Psoas muscle (tissue), 7 donors: ENCODE measurements at regions not wholly inside any gene's neighbourhood (a gene's known extent, or its start where the extent isn't known, plus 50 kb on each side); places are given as distances from the start of the nearest gene placed in this dataset.
"Not testable (repeated sequence)": the region's sequence is repeated elsewhere in the genome, so short reads cannot be mapped to it uniquely, and the experiment has no call there.

Experiments
- ATAC-seq, 4 donors: fragments of 200-7000 bp; cut with Tn5 transposase; one replicate each; pipeline ENCODE4 v1.9.1; 2020; ENCODE audit warnings: moderate library complexity in 3 of 4, mild to moderate bottlenecking in 2 of 4
- DNase-seq, 2 donors: peaks; one replicate each; pipeline ENCODE4 v3.0.0-alpha.2; 2020
- H3K27ac ChIP-seq: fragments of 200-600 bp; one replicate; pipeline ENCODE4 v1.8.0; 2022
- H3K27me3 ChIP-seq, 3 donors: fragments of 200-600 bp in 1 of 3; one replicate each; pipeline versions ENCODE4 v1.6.1 to v1.8.0; 2013 to 2022; ENCODE audit warnings: low read length in 2 of 3, mild to moderate bottlenecking in 2 of 3, moderate library complexity in 1 of 3; ENCODE audit not compliant: insufficient read depth in 3 of 3
- H3K36me3 ChIP-seq, 2 donors: fragments of 200-600 bp in 1 of 2; one replicate each; pipeline versions ENCODE4 v1.6.1 to v1.8.0; 2013 to 2022; ENCODE audit warnings: low read depth in 1 of 2, mild to moderate bottlenecking in 1 of 2, moderate library complexity in 1 of 2; ENCODE audit not compliant: insufficient read depth in 1 of 2
- H3K4me1 ChIP-seq: fragments of 200-600 bp; one replicate; pipeline ENCODE4 v1.8.0; 2022
- H3K4me3 ChIP-seq: fragments of 200-600 bp; one replicate; pipeline ENCODE4 v1.8.0; 2022; ENCODE audit warnings: mild to moderate bottlenecking
- H3K9me3 ChIP-seq: fragments of 200-600 bp; one replicate; pipeline ENCODE4 v1.8.0; 2022
- CTCF ChIP-seq: fragments of 200-600 bp; IDR thresholded peaks from one replicate; pipeline ENCODE4 v1.8.0; 2022; ENCODE audit warnings: antibody characterized with exemption
- WGBS, 3 donors: extraction: QIAGEN DNeasy Blood & Tissue Kit; methylation state at CpG; one replicate each; pipeline versions ENCODE4 v1.1.6 to v1.1.7; 2013; 5-methylcytosine and 5-hydroxymethylcytosine counted together
- intact Hi-C, 2 donors: fragments of 100-400 bp; cut with DNase I; formaldehyde crosslinking; loops; one replicate each; pipeline versions ENCODE4 v1.11.0 to v1.14.2; 2022
- donor health status: healthy with polysubstance abuse.
- donor health status: DM: no; HTN: no; CAD: no; lungs with moderate emphysema.
- donor health status: Bipolar disorder and iron deficiency.
- donor health status: healthy.
- donor health status: DM: yes; HTN: yes; CAD: no.
- donor health status: DM: no; HTN: no; CAD: no.
- donor health status: DM: yes; HTN: yes; CAD: no.

- no peak overlapping the region for H3K4me3 ChIP-seq
- no peaks in the 10 kb centered on the region for H3K4me1 ChIP-seq
- TF ChIP-seq CTCF: no peak
- ATAC-seq (no peak), DNase-seq (no peak)
- H3K27me3 ChIP-seq: no peaks in the 10 kb centered on the region
- H3K9me3 ChIP-seq: no peaks in the 10 kb centered on the region
- H3K36me3 ChIP-seq: no peaks in the 10 kb centered on the region
- intact Hi-C loops: no loop called here
- H3K27ac ChIP-seq: no peak overlapping the region
- 31 to 33% (median 32%) methylated on average over 4 of the region's 4 CpGs for WGBS, 3 donors
Measured at GRCh38 chr3:69683082-69683806, 56.0 kb upstream of the MITF start.

DNA sequence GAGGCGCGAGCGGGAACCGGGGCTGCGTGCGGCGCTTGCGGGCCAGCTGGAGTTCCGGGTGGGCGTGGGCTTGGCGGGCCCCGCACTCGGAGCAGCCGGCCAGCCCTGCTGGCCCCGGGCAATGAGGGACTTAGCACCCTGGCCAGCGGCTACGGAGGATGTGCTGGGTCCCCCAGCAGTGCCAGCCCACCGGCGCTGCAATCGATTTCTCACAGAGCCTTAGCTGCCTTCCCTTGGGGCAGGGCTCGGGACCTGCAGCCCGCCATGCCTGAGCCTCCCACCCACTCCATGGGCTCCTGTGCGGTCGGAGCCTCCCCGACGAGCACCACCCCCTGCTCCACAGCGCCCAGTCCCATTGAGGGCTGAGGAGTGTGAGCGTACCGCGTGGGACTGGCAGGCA lies 61.8 kb upstream of the MITF start:
- ATAC-seq, H3K36me3 ChIP-seq, H3K4me1 ChIP-seq, H3K4me3 ChIP-seq, H3K27me3 ChIP-seq, H3K27ac ChIP-seq, DNase-seq, H3K9me3 ChIP-seq: not testable (repeated sequence)
- 95 to 97% (median 96%) methylated on average over 14 to 30 of the region's 30 CpGs for WGBS, 3 donors
- intact Hi-C loops: loop anchor here in 1 of 2 donors (10.0 kb wide), 1 partner anchor 243 kb away; no protein-coding TSS in a partner anchor

GRCh38 chr3:69675786-69676530 lies 63.3 kb upstream of the MITF start:
- Histone ChIP-seq H3K36me3 (no peaks in the 10 kb centered on the region), H3K27ac (no peak overlapping the region), H3K4me3 (no peak overlapping the region), H3K27me3 (no peaks in the 10 kb centered on the region), H3K9me3 (no peaks in the 10 kb centered on the region), H3K4me1 (no peaks in the 10 kb centered on the region)
- intact Hi-C loops: loop anchor here in 1 of 2 donors (10.0 kb wide), 1 partner anchor 241 kb away; no protein-coding TSS in a partner anchor
- no peak for TF ChIP-seq CTCF
- 49 to 54% (median 49%) methylated on average over 6 of the region's 6 CpGs for WGBS, 3 donors
- DNase-seq: no peak
- no peak for ATAC-seq

- no peak for ATAC-seq
- 92 to 97% (median 93%) methylated on average over 3 of the region's 3 CpGs for WGBS, 3 donors
Measured at GRCh38 chr3:69674752-69675151, 64.5 kb upstream of the MITF start.

More at GRCh38 chr3:69674752-69675151, 64.5 kb upstream of the MITF start:
- Histone ChIP-seq H3K36me3 (no peaks in the 10 kb centered on the region), H3K27ac (no peak overlapping the region), H3K4me3 (no peak overlapping the region), H3K27me3 (no peaks in the 10 kb centered on the region), H3K9me3 (no peaks in the 10 kb centered on the region), H3K4me1 (no peaks in the 10 kb centered on the region)
- DNase-seq: no peak
- intact Hi-C loops: loop anchor here (5.0 to 10.0 kb wide), 4 partner anchors 240 to 517 kb away; no protein-coding TSS in a partner anchor
- no peak for TF ChIP-seq CTCF
